Smooth muscle cell (in vitro differentiated cells): ENCODE measurements at regions not wholly inside any gene's neighbourhood (a gene's known extent, or its start where the extent isn't known, plus 50 kb on each side); places are given as distances from the start of the nearest gene placed in this dataset.

ENCODE experiments used
- DNase-seq: peaks from one replicate; lab custom pipeline; 2025; ENCODE audit not compliant: unreplicated experiment; lab: John Stamatoyannopoulos, UW
- H2AFZ ChIP-seq: fragments of 200-600 bp; sonication (generic); 2 replicates; pipeline ENCODE4 v1.6.0; 2016; ENCODE audit warnings: antibody characterized with exemption, low read depth, mild to moderate bottlenecking
- H3F3A ChIP-seq: fragments of 200-600 bp; sonication (generic); 2 replicates; pipeline ENCODE4 v1.6.0; 2017; ENCODE audit warnings: antibody characterized with exemption, low read depth
- H3K27ac ChIP-seq: fragments of 200-600 bp; sonication (generic); 2 replicates; pipeline ENCODE4 v1.5.1; 2016; ENCODE audit warnings: low read depth, mild to moderate bottlenecking
- H3K27me3 ChIP-seq: fragments of 200-600 bp; sonication (generic); 2 replicates; pipeline ENCODE4 v1.6.1; 2016; ENCODE audit warnings: low read depth, mild to moderate bottlenecking
- H3K36me3 ChIP-seq: fragments of 200-600 bp; sonication (generic); 2 replicates; pipeline ENCODE4 v1.5.1; 2016; ENCODE audit warnings: low read depth
- H3K4me1 ChIP-seq: fragments of 200-600 bp; sonication (generic); 2 replicates; pipeline ENCODE4 v1.5.1; 2016; ENCODE audit warnings: low read depth
- H3K4me2 ChIP-seq: fragments of 200-600 bp; sonication (generic); 2 replicates; pipeline ENCODE4 v1.6.0; 2016; ENCODE audit warnings: mild to moderate bottlenecking
- H3K4me3 ChIP-seq: fragments of 200-600 bp; sonication (generic); 2 replicates; pipeline ENCODE4 v1.5.1; 2016; ENCODE audit warnings: mild to moderate bottlenecking
- H3K79me2 ChIP-seq: fragments of 200-600 bp; sonication (generic); 2 replicates; pipeline ENCODE4 v1.6.0; 2016; ENCODE audit warnings: low read depth, mild to moderate bottlenecking
- H3K9ac ChIP-seq: fragments of 200-600 bp; sonication (generic); 2 replicates; pipeline ENCODE4 v1.6.0; 2016; ENCODE audit warnings: low read depth
- H3K9me3 ChIP-seq: fragments of 200-600 bp; sonication (generic); replicated peaks from 2 replicates; pipeline ENCODE4 v1.5.1; 2016; ENCODE audit warnings: low read depth
- H4K20me1 ChIP-seq: fragments of 200-600 bp; sonication (generic); 2 replicates; pipeline ENCODE4 v1.6.0; 2016; ENCODE audit warnings: low read depth
- CTCF ChIP-seq: fragments of 200-600 bp; sonication (generic); IDR thresholded peaks from 2 replicates; pipeline ENCODE4 v1.5.1; 2017; ENCODE audit warnings: borderline replicate concordance, mild to moderate bottlenecking, antibody characterized with exemption; ENCODE audit not compliant: insufficient read depth, poor library complexity, severe bottlenecking
- WGBS: methylation state at CpG from one replicate; pipeline ENCODE4 v1.1.7; 2016; ENCODE audit warnings: low lambda C conversion rate; 5-methylcytosine and 5-hydroxymethylcytosine counted together

- Histone ChIP-seq H3K9me3 (no peaks in the 10 kb centered on the region), H3K36me3 (no peaks in the 10 kb centered on the region), H3K4me2 (no peak overlapping the region), H3K27ac (no peak overlapping the region), H3K79me2 (no peaks in the 10 kb centered on the region), H3K4me1 (no peaks in the 10 kb centered on the region), H3K4me3 (no peak overlapping the region), H4K20me1 (no peaks in the 10 kb centered on the region), H2AFZ (no peak overlapping the region), H3F3A (peaks cover 4% of the 10 kb centered on the region), H3K9ac (no peak overlapping the region), H3K27me3 (no peaks in the 10 kb centered on the region)
- no peak for TF ChIP-seq CTCF
- DNase-seq = no peak
- 96% methylated on average over 4 of the region's 4 CpGs for WGBS
Measured at GRCh38 chr2:78775291-78775690, 250.2 kb upstream of the REG3G start.

- H3K79me2 ChIP-seq = no peaks in the 10 kb centered on the region
- H3K9ac ChIP-seq = no peak overlapping the region
- H3K4me1 ChIP-seq = peaks cover 5% of the 10 kb centered on the region
- H3K27ac ChIP-seq = no peak overlapping the region
- H2AFZ ChIP-seq = no peak overlapping the region
- WGBS = 99% methylated on average over 60 of the region's 69 CpGs
- H3K9me3 ChIP-seq = no peaks in the 10 kb centered on the region
- no peak for TF ChIP-seq CTCF
- H3K27me3 ChIP-seq = no peaks in the 10 kb centered on the region
- peaks cover 12% of the 10 kb centered on the region for H3F3A ChIP-seq
- no peak for DNase-seq
- H3K36me3 ChIP-seq = no peaks in the 10 kb centered on the region
- no peak overlapping the region for H3K4me3 ChIP-seq
- no peaks in the 10 kb centered on the region for H4K20me1 ChIP-seq
- H3K4me2 ChIP-seq = no peak overlapping the region
Measured at GRCh38 chr2:78778756-78779510, 246.6 kb upstream of the REG3G start.

- Histone ChIP-seq H3K4me3 (peak overlapping the region; percentile 39), H2AFZ (peak overlapping the region; percentile 75), H3K4me2 (peak overlapping the region; percentile 88), H3K36me3 (no peaks in the 10 kb centered on the region), H3K79me2 (no peaks in the 10 kb centered on the region), H3K27me3 (no peaks in the 10 kb centered on the region), H3K9me3 (no peaks in the 10 kb centered on the region), H3K27ac (peak overlapping the region; percentile 74), H3F3A (peaks cover 13% of the 10 kb centered on the region), H3K9ac (peak overlapping the region; percentile 43), H3K4me1 (peaks cover 5% of the 10 kb centered on the region), H4K20me1 (no peaks in the 10 kb centered on the region)
- WGBS = 25% methylated on average over 12 of the region's 12 CpGs
- no peak for DNase-seq
- TF ChIP-seq CTCF = no peak
Measured at GRCh38 chr2:78779761-78780160, 245.7 kb upstream of the REG3G start.

GRCh38 chr2:78780256-78780655 is 245.2 kb upstream of the REG3G start:
- Histone ChIP-seq H3K9me3 (no peaks in the 10 kb centered on the region), H3K36me3 (no peaks in the 10 kb centered on the region), H3F3A (peaks cover 17% of the 10 kb centered on the region), H3K79me2 (no peaks in the 10 kb centered on the region), H3K27ac (peak overlapping the region; percentile 74), H2AFZ (peak overlapping the region; percentile 75), H3K4me1 (peaks cover 5% of the 10 kb centered on the region), H3K9ac (peak overlapping the region; percentile 43), H3K27me3 (no peaks in the 10 kb centered on the region), H3K4me3 (peak overlapping the region; percentile 39), H3K4me2 (peak overlapping the region; percentile 88), H4K20me1 (no peaks in the 10 kb centered on the region)
- TF ChIP-seq CTCF = no peak
- DNase-seq = no peak
- WGBS = 27% methylated on average over 5 of the region's 5 CpGs
